HPDE6-E6E7 (cell line): ENCODE measurements at regions not wholly inside any gene's neighbourhood (a gene's known extent, or its start where the extent isn't known, plus 50 kb on each side); places are given as distances from the start of the nearest gene placed in this dataset.

Experiments used
- DNase-seq: peaks from one replicate; pipeline ENCODE4 v3.0.0; 2011; ENCODE audit warnings: missing footprints; ENCODE audit errors: extremely low spot score

- DNase-seq: no peak
These were observed 92.8 kb downstream of the HNRNPLL start for GRCh38 chr2:38509947-38510326.

- no peak for DNase-seq
These were observed 93.3 kb downstream of the HNRNPLL start for GRCh38 chr2:38509314-38509946.

GRCh38 chr2:38508311-38509039 lies 94.3 kb downstream of the HNRNPLL start:
- peak; percentile 65 for DNase-seq

- no peak for DNase-seq
These were observed 95.0 kb downstream of the HNRNPLL start for GRCh38 chr2:38507712-38508111.

DNA sequence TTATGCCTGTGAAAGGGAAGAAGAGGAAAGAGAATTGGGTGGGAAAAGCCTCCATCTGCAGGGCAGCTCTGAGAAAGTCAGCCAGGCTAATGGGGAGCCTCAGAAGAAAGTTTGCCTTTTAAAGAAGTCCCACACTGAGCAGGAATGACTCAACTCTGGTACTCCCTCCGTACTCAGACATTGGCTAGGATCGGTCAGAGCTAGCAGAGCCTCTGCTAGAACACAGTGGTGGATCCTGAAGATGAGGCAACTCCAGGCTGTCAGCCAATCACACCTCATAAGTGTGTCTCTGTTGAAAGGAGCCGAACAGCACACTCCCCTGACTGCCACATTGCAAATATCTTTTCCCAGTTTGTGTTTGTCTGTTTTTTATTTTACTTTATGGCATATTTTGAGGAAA lies 96.9 kb downstream of the HNRNPLL start:
- peak; percentile 25 for DNase-seq

- no peak for DNase-seq
These were observed 98.6 kb downstream of the HNRNPLL start for GRCh38 chr2:38504169-38504568.

DNA sequence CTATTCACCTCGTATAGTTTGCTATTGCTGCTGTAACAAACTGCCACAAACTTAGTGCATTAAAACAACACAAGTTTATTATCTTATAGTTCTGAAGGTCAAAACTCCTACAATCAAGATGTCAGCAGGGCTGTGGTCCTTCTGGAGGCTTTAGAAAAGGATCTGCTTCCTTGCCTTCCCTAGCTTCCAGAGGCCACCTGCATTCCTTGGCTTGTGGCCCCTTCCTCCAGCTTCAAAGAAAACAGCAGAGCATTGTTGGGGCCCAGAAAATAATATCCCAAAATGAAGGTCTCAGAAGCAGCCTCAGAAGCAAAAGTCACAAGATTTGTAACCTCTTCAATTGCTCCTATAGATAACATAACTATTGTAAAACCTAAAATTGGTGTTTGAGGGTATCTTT lies 100.6 kb downstream of the HNRNPLL start:
- no peak for DNase-seq

DNA sequence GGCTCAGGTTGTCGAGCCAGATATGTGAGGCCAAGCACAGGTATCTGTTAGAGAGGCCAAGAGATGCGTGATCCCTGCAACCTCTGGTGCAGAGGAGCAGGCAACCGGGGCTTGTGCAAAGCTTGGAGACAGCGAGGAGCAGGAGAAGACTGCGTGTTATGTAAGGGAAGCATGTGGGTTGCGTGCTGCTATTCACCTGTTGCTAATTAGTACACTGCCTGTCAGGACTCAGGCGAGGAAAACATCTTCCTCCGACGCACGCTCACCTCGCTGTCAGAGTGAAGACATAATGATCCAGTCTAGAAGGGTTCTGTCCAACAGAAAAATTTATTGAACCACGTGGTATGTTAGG lies 102.5 kb downstream of the HNRNPLL start:
- DNase-seq: no peak

DNA sequence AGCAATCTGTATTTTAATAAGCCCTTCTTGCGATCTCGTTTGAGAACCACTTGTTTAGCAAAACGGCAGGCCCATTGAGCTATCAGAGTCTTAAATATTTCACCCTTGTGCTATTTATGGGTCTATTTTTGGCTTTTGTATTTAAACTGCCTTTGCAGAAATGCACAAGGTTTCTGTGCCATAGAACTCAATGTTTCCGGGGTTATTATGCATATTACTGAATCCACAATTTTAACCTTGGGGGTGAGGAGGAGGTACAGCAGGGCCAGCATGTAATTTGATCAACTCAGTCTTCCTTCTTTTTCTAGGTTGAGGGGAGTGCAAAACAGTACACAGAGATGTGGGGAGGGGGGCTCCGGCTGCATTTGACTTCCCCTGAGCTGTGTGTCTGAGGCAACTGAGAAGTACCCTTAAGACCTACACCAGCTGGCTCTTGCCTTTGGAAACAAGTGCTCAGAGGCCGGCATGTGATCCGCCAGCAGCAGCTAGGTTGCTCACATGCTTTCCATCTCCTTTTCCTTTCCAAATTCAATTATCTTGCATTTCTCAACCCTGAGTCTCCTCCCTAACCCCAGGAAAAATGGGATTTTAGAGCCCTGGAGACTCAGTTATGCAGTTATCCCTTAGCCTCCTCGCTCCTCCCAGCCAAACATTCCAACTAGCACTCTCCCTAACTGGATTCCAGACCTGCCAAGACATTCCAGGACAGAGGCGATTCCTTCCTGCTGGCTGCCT lies 103.0 kb downstream of the HNRNPLL start:
- no peak for DNase-seq

- no peak for DNase-seq
These were observed 104.7 kb downstream of the HNRNPLL start for GRCh38 chr2:38498045-38498481.

DNA sequence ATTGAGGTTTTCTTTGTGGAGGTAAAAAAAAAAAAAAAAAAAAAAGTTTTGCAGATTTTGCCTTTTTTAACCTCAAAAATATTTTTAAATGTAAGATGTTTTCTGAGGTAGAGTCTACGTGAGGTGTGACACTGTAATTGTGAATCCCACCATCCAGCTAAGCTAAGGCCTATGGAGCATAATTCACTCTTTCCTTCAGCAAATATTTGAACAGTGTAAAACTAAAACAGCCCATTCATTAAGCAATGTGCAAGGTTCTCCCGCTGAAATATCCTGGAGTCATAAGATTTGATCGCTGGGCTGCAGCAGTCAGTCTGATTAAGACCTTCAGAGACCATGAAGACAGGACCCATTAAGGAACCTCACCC lies 105.1 kb downstream of the HNRNPLL start:
- DNase-seq: no peak

DNA sequence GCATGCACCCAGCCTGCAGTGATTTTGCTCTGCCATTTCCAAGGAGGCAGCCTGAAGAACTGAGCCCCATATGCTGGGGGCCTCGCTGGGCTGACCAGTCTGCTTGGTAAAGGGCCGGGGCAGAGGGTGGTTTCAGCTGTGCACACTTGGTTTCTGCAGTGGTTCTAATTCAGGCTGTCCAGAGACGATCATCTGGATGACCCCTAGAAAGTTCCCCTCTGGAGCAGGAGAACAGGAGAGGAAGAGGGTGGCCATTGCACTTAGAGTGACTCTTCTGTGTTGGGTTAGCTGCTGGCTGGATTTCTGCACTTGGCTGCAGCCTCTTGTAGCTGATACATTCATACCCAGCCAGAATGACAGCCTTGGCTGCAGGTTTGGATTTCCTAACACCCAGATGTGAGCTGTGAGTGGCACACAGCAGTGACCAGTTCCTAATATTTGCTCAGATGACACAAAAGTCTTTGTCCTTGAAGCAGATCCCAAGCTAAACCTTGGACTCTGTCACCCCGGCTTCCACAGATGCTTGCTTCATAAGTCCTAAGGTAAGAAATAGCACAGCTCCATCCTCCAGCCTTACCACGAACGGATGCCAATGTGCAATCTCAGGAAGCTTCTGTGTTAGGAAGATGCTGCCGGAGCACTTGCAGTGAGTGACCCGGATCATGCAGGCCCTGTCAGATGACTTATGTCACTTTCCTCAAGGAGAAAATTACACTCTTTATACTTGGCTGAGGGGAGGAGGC lies 105.6 kb downstream of the HNRNPLL start:
- no peak for DNase-seq

- DNase-seq: no peak
These were observed 106.8 kb downstream of the HNRNPLL start for GRCh38 chr2:38495880-38496279.

- DNase-seq: no peak
These were observed 108.3 kb downstream of the HNRNPLL start for GRCh38 chr2:38494394-38494793.

DNA sequence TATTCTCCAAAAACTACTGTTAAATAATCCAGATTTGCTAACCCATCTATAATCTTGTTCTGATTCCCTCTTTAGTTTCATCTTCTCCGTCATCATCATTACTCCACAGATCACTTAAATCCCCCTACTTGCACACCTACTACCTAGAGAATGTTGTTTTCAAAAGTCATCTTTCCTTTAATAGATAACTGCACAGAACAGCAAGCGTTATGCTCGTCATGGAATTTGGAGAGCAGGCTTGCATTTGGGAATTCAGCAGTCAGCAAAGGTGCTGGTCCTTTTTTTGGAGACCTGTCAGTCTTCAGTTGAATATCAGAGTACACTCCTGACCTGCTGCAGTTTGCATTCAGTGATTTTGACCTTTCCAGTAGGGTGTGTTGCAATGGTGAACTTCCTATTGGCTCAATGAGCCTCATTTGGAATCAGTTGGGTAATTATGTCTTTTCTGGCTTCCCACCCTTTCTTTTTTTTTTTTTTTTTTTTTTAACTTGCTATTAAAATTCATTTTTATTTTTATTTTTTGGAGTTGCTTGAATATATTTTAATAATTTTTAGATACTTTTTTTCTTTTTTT lies 110.6 kb downstream of the HNRNPLL start:
- DNase-seq: no peak

DNA sequence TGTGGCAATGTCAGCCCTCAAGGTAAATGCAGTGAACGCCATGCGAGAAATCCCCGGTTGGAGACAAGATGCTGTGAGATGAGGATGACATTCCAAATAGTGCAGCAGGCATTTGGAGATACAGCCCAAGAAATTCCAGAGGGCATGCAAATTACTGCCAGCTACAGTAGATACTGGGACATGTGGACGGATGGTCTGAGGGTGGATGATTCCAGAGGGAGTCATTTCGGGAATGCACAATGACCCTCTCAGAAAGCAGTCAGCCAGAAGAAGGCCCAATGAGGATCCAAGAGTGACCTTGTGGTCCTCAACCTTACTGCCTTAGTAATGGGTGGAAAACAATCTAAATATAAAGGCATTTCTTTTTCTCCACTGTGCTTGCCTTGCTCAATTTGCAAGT lies 111.3 kb downstream of the HNRNPLL start:
- no peak for DNase-seq

DNA sequence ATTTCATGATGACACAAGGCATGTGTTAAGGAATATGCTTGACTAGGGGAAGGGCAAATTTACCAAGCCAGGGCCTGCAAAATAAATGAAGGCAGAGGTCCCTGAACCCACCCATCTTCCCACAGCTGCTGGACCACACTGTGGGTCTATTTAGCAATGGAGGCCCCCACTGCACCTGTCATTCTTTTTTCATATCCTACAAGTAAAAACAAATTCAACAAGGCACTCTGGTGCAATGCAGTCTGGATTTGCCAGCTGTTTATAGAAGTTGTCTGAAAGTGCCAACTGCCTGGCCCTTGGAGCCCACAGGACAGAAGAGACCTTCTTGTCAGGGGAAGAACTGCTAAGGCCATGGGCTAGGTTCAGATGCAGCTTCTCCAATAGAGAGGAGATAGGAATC lies 112.8 kb upstream of the ATL2 start:
- DNase-seq: no peak

GRCh38 chr2:38487852-38488251 lies 110.8 kb upstream of the ATL2 start:
- no peak for DNase-seq

DNA sequence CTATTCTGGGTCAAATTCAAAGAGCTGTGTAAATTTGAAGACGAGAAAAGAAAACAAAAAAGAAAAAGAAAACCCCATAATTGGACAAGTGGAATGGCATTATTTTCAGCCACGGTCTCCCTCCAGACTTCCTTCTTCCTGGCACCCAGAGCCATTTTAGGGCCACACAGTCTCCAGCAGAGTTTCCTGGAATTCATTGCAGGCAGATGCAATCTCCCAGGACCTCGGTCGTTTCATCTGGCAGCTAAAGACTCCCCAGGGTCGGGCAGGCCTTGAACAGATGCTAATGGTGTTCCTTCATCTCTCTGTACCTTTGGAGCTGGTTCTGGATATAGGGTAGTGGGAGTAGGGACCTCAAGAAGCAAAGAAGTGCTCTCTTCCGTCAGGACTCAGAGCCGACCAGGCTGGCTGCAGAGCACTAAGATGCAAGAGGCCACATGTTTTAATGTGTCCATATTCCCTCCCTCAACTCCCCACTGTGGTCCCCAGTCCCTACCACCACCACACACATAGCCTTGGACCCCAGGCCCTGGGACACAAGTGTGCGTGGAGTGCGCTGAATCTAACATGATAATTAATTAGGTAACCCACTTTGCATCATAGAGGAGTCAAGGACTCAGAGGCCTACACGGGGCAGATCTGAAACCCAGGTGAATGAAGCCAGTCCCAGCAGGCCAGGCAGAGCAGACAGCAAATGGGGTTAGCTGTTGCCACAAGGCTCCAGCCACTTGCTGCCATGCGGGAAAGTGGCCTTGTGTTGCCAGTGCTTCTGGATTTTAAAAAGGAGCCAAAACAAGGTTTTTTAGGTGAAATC lies 109.3 kb upstream of the ATL2 start:
- DNase-seq: no peak

- DNase-seq: no peak
These were observed 108.7 kb upstream of the ATL2 start for GRCh38 chr2:38485734-38486133.

DNA sequence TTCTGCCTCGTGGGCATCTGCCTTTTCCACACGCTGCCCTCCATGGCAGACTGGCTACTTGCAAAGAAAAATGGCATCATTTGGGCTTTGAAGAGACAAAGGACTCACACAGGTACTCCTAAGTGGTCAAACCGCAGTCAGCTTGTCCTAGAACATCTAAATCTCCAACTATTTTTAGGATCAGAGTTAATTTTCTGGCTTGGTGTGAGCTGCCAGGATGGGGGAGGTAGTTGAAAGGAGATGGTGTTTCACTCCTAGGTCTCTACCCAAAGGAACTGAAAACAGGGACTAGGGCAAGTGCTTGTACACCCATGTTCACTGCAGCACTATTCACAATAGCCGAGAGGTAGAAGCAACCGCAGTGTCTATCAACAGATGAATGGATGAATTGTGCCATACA lies 107.9 kb upstream of the ATL2 start:
- no peak for DNase-seq
